OCI-LY3 (cell line): ENCODE measurements at regions not wholly inside any gene's neighbourhood (a gene's known extent, or its start where the extent isn't known, plus 50 kb on each side); places are given as distances from the start of the nearest gene placed in this dataset.

Source experiments
- H2AFZ ChIP-seq: fragments of 200-600, 300-600 bp; shearing (Covaris generic); 2 replicates; pipeline ENCODE4 v1.6.0; 2014; ENCODE audit warnings: antibody characterized with exemption, low read depth, low read length
- H3K27ac ChIP-seq: fragments of 200-600, 300-600 bp; sonication (generic); 2 replicates; pipeline ENCODE4 v1.5.1; 2014; ENCODE audit warnings: mild to moderate bottlenecking, low read length, moderate library complexity, mixed read lengths
- H3K27me3 ChIP-seq: fragments of 200-600, 300-600 bp; sonication (generic); 2 replicates; pipeline ENCODE4 v1.6.1; 2014; ENCODE audit warnings: low read depth, low read length, mixed read lengths
- H3K36me3 ChIP-seq: fragments of 200-600, 300-600 bp; sonication (generic); replicated peaks from 2 replicates; pipeline ENCODE3; 2014; ENCODE audit warnings: low read depth, low read length, mixed read lengths
- H3K4me1 ChIP-seq: fragments of 300-600, 200-600 bp; sonication (generic); 2 replicates; pipeline ENCODE4 v1.6.1; 2014; ENCODE audit warnings: low read length, mixed read lengths
- H3K4me2 ChIP-seq: fragments of 200-600, 300-600 bp; sonication (generic); 2 replicates; pipeline ENCODE4 v1.6.1; 2014; ENCODE audit warnings: low read length, mixed read lengths
- H3K4me3 ChIP-seq: fragments of 300-600, 200-600 bp; sonication (generic); 2 replicates; pipeline ENCODE4 v1.5.1; 2014; ENCODE audit warnings: antibody characterized with exemption, mild to moderate bottlenecking, low read length, moderate library complexity
- H3K79me2 ChIP-seq: fragments of 300-600, 200-600 bp; shearing (Covaris generic); 2 replicates; pipeline ENCODE4 v1.6.1; 2014; ENCODE audit warnings: mild to moderate bottlenecking, low read length, mixed read lengths
- H3K9ac ChIP-seq: fragments of 300-600, 200-600 bp; shearing (Covaris generic); 2 replicates; pipeline ENCODE4 v1.6.0; 2014; ENCODE audit warnings: mild to moderate bottlenecking, low read length, moderate library complexity
- H3K9me3 ChIP-seq: fragments of 200-600, 300-600 bp; shearing (Covaris generic); 2 replicates; pipeline ENCODE4 v1.6.1; 2014; ENCODE audit warnings: low read length, mixed read lengths; ENCODE audit not compliant: insufficient read depth
- H4K20me1 ChIP-seq: fragments of 200-600, 300-600 bp; sonication (generic); 2 replicates; pipeline ENCODE4 v1.6.1; 2016; ENCODE audit warnings: low read length, mixed read lengths; ENCODE audit not compliant: insufficient read depth
- CTCF ChIP-seq: fragments of 200-600, 300-600 bp; sonication (generic); IDR thresholded peaks from 2 replicates; pipeline ENCODE4 v1.5.1; 2014; ENCODE audit warnings: antibody characterized with exemption, low read length, low read depth
- EZH2phosphoT487 ChIP-seq: fragments of 200-600 bp; shearing (Covaris generic); IDR thresholded peaks from 2 replicates; pipeline ENCODE4 v1.6.1; 2018; ENCODE audit warnings: antibody characterized with exemption, mixed run types, low read depth

GRCh38 chr4:138450546-138451275 is 208.6 kb upstream of the SLC7A11 start:
- H3K27me3 ChIP-seq = no peaks in the 10 kb centered on the region
- H3K4me1 ChIP-seq = no peaks in the 10 kb centered on the region
- no peak overlapping the region for H3K9ac ChIP-seq
- H3K27ac ChIP-seq = no peak overlapping the region
- no peaks in the 10 kb centered on the region for H3K79me2 ChIP-seq
- H3K4me2 ChIP-seq = no peak overlapping the region
- no peak overlapping the region for H3K4me3 ChIP-seq
- TF ChIP-seq CTCF (no peak), EZH2phosphoT487 (no peak)
- no peak overlapping the region for H2AFZ ChIP-seq
- H4K20me1 ChIP-seq = no peaks in the 10 kb centered on the region
- H3K36me3 ChIP-seq = no peaks in the 10 kb centered on the region
- H3K9me3 ChIP-seq = no peaks in the 10 kb centered on the region

GRCh38 chr4:138449938-138450337 is 207.8 kb upstream of the SLC7A11 start:
- Histone ChIP-seq H3K4me3 (no peak overlapping the region), H3K27me3 (no peaks in the 10 kb centered on the region), H3K79me2 (no peaks in the 10 kb centered on the region), H3K4me1 (no peaks in the 10 kb centered on the region), H3K27ac (no peak overlapping the region), H2AFZ (no peak overlapping the region), H4K20me1 (no peaks in the 10 kb centered on the region), H3K9me3 (no peaks in the 10 kb centered on the region), H3K36me3 (no peaks in the 10 kb centered on the region), H3K9ac (no peak overlapping the region), H3K4me2 (no peak overlapping the region)
- no peak for TF ChIP-seq CTCF
- no peak for TF ChIP-seq EZH2phosphoT487

GRCh38 chr4:138448169-138448568 is 206.0 kb upstream of the SLC7A11 start:
- TF ChIP-seq CTCF (no peak), EZH2phosphoT487 (no peak)
- no peaks in the 10 kb centered on the region for H3K27me3 ChIP-seq
- H3K4me3 ChIP-seq = no peak overlapping the region
- no peaks in the 10 kb centered on the region for H3K36me3 ChIP-seq
- H3K9me3 ChIP-seq = no peaks in the 10 kb centered on the region
- H3K79me2 ChIP-seq = no peaks in the 10 kb centered on the region
- no peaks in the 10 kb centered on the region for H4K20me1 ChIP-seq
- H2AFZ ChIP-seq = no peak overlapping the region
- no peak overlapping the region for H3K27ac ChIP-seq
- no peak overlapping the region for H3K4me2 ChIP-seq
- H3K9ac ChIP-seq = no peak overlapping the region
- no peaks in the 10 kb centered on the region for H3K4me1 ChIP-seq

- TF ChIP-seq EZH2phosphoT487 (no peak), CTCF (no peak)
- Histone ChIP-seq H3K9me3 (no peaks in the 10 kb centered on the region), H3K4me1 (no peaks in the 10 kb centered on the region), H3K27me3 (no peaks in the 10 kb centered on the region), H3K9ac (no peak overlapping the region), H3K4me2 (no peak overlapping the region), H3K27ac (no peak overlapping the region), H4K20me1 (no peaks in the 10 kb centered on the region), H3K79me2 (no peaks in the 10 kb centered on the region), H2AFZ (no peak overlapping the region), H3K36me3 (no peaks in the 10 kb centered on the region), H3K4me3 (no peak overlapping the region)
Measured at GRCh38 chr4:138446456-138446855, 204.3 kb upstream of the SLC7A11 start.
